ENCODE measurements at regions not wholly inside any gene's neighbourhood (a gene's known extent, or its start where the extent isn't known, plus 50 kb on each side); places are given as distances from the start of the nearest gene placed in this dataset.

DNA sequence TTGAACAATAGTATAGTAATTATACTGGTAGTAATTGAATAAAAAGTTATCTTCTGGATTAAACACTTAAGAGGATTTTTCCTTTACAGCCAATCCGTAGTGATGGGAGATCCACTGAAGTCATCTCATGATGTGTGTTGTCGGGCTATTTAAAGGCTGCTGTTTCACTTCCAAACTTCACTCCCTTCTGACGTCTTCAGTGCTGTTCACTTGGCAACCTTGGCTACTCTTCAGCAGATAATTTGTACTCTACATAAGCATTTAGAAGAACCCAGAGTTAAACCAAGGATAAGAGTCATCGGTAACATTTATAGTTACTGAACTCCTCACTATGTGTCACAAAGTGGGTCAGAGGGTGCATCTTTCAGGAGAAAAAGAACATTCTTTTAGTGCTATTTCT, 179.1 kb upstream of the EYA4 start:
- TF ChIP-seq EZH2phosphoT487 (IDR thresholded peaks at IDR 0.05; ENCODE audit: borderline replicate concordance) = no peak
- TF ChIP-seq, protein P1, sequence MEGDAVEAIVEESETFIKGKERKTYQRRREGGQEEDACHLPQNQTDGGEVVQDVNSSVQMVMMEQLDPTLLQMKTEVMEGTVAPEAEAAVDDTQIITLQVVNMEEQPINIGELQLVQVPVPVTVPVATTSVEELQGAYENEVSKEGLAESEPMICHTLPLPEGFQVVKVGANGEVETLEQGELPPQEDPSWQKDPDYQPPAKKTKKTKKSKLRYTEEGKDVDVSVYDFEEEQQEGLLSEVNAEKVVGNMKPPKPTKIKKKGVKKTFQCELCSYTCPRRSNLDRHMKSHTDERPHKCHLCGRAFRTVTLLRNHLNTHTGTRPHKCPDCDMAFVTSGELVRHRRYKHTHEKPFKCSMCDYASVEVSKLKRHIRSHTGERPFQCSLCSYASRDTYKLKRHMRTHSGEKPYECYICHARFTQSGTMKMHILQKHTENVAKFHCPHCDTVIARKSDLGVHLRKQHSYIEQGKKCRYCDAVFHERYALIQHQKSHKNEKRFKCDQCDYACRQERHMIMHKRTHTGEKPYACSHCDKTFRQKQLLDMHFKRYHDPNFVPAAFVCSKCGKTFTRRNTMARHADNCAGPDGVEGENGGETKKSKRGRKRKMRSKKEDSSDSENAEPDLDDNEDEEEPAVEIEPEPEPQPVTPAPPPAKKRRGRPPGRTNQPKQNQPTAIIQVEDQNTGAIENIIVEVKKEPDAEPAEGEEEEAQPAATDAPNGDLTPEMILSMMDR (conservative IDR thresholded peaks at IDR 0.05; ENCODE audit: low read length) = no peak
- Histone ChIP-seq H3K36me3 (ENCODE audit: insufficient read depth, low read length) (no peaks in the 10 kb centered on the region), H4K20me1 (ENCODE audit: insufficient read depth, low read length, poor library complexity, severe bottlenecking) (no peaks in the 10 kb centered on the region), H3F3A (ENCODE audit: low read depth) (no peaks in the 10 kb centered on the region), H2AFZ (ENCODE audit: low read length) (no peak overlapping the region), H3K4me2 (ENCODE audit: low read depth, low read length, poor library complexity, severe bottlenecking) (no peak overlapping the region), H3K9me2 (replicated peaks; ENCODE audit: low read depth, low read length) (no peaks in the 10 kb centered on the region), H3K9ac (ENCODE audit: low read depth, low read length, poor library complexity, severe bottlenecking) (no peak overlapping the region), H3K9me3 (ENCODE audit: insufficient read depth, low read depth, low read length) (no peaks in the 10 kb centered on the region), H3K4me3 (ENCODE audit: low read length, poor library complexity, severe bottlenecking) (no peak overlapping the region), H3K4me1 (ENCODE audit: insufficient read depth, low read length, poor library complexity, severe bottlenecking) (no peaks in the 10 kb centered on the region), H3K27me3 (ENCODE audit: insufficient read depth, low read length, poor library complexity, severe bottlenecking) (no peaks in the 10 kb centered on the region), H3K79me2 (ENCODE audit: insufficient read depth, low read length) (no peaks in the 10 kb centered on the region)

DNA sequence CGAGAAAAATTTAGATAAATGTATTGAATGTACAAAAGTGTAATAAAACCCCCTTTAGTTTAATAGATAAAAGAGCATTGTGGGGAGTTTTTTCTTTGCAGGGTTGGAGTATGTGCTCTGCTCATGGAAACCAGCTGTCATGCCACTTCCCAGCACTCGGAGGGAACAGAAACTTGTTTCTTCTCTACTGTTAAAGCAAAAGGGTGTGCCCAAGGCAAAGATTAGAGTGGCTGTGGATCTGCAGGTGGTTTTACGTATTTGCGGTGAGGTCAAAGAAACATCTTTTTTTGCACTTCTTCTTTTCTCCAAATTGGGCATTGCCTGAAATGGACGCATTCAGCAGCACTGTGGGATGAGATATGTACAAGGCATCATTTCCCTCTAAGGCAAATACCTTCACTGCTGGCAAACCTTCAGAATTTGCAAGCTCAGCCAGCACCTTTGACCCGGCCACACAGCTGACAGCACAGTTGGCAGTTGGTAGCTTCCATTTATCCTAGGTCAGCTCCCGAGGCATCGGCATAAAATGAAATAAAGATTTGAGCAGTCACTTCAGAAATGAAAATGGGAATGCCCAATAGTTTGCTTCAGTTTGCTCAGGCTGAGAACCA, 178.4 kb upstream of the EYA4 start:
- Histone ChIP-seq H3F3A (ENCODE audit: low read depth) (no peaks in the 10 kb centered on the region), H3K27me3 (ENCODE audit: insufficient read depth, low read length, poor library complexity, severe bottlenecking) (no peaks in the 10 kb centered on the region), H3K9me3 (ENCODE audit: insufficient read depth, low read depth, low read length) (no peaks in the 10 kb centered on the region), H3K4me2 (ENCODE audit: low read depth, low read length, poor library complexity, severe bottlenecking) (no peak overlapping the region), H3K9me2 (replicated peaks; ENCODE audit: low read depth, low read length) (no peaks in the 10 kb centered on the region), H3K36me3 (ENCODE audit: insufficient read depth, low read length) (no peaks in the 10 kb centered on the region), H3K4me1 (ENCODE audit: insufficient read depth, low read length, poor library complexity, severe bottlenecking) (no peaks in the 10 kb centered on the region), H4K20me1 (ENCODE audit: insufficient read depth, low read length, poor library complexity, severe bottlenecking) (no peaks in the 10 kb centered on the region), H2AFZ (ENCODE audit: low read length) (no peak overlapping the region), H3K9ac (ENCODE audit: low read depth, low read length, poor library complexity, severe bottlenecking) (no peak overlapping the region), H3K4me3 (ENCODE audit: low read length, poor library complexity, severe bottlenecking) (no peak overlapping the region), H3K79me2 (ENCODE audit: insufficient read depth, low read length) (no peaks in the 10 kb centered on the region)
- TF ChIP-seq, protein P1 (conservative IDR thresholded peaks at IDR 0.05; ENCODE audit: low read length) = no peak
- no peak for TF ChIP-seq EZH2phosphoT487 (IDR thresholded peaks at IDR 0.05; ENCODE audit: borderline replicate concordance)

DNA sequence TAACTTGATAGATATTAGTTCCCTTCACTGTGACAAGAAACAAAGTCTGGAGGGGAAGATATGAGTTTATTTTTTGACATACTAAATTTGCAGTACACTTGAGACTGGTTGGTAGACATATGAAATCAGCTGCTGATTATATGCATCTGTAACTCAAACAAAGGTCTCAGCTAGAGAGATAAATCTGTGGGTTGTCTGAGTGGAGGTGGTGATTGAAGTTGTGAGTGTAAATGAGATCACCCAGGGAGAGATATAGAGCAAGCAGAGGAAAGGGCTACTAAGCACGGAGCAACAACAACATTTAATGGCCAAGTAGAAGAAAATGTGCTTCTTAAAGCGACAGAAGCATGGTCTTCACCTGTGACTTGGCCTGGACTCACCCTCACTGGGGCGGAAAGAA, 173.2 kb upstream of the EYA4 start:
- Histone ChIP-seq H3K9ac (ENCODE audit: low read depth, low read length, poor library complexity, severe bottlenecking) (no peak overlapping the region), H3F3A (ENCODE audit: low read depth) (no peaks in the 10 kb centered on the region), H3K4me3 (ENCODE audit: low read length, poor library complexity, severe bottlenecking) (no peak overlapping the region), H3K4me1 (ENCODE audit: insufficient read depth, low read length, poor library complexity, severe bottlenecking) (no peaks in the 10 kb centered on the region), H3K36me3 (ENCODE audit: insufficient read depth, low read length) (no peaks in the 10 kb centered on the region), H3K4me2 (ENCODE audit: low read depth, low read length, poor library complexity, severe bottlenecking) (no peak overlapping the region), H4K20me1 (ENCODE audit: insufficient read depth, low read length, poor library complexity, severe bottlenecking) (no peaks in the 10 kb centered on the region), H3K27me3 (ENCODE audit: insufficient read depth, low read length, poor library complexity, severe bottlenecking) (no peaks in the 10 kb centered on the region), H3K79me2 (ENCODE audit: insufficient read depth, low read length) (no peaks in the 10 kb centered on the region), H2AFZ (ENCODE audit: low read length) (no peak overlapping the region), H3K9me3 (ENCODE audit: insufficient read depth, low read depth, low read length) (no peaks in the 10 kb centered on the region), H3K9me2 (replicated peaks; ENCODE audit: low read depth, low read length) (no peaks in the 10 kb centered on the region)
- no peak for TF ChIP-seq EZH2phosphoT487 (IDR thresholded peaks at IDR 0.05; ENCODE audit: borderline replicate concordance)
- TF ChIP-seq, protein P1 (conservative IDR thresholded peaks at IDR 0.05; ENCODE audit: low read length) = no peak

Measured in Loucy (cell line).